Esophagus (tissue), 2 donors: ENCODE measurements at regions not wholly inside any gene's neighbourhood (a gene's known extent, or its start where the extent isn't known, plus 50 kb on each side); places are given as distances from the start of the nearest gene placed in this dataset.
"Not testable (repeated sequence)": the region's sequence is repeated elsewhere in the genome, so short reads cannot be mapped to it uniquely, and the experiment has no call there.

Experiments used
- H3K27ac ChIP-seq, 2 donors: one replicate each; pipeline ENCODE4 v1.5.1; 2013; ENCODE audit warnings: low read depth in 2 of 2, mild to moderate bottlenecking in 2 of 2, inconsistent platforms in 1 of 2, low read length in 1 of 2, moderate library complexity in 1 of 2
- H3K27me3 ChIP-seq, 2 donors: one replicate each; pipeline ENCODE4 v1.6.1; 2013; ENCODE audit warnings: low read length in 2 of 2, control low read depth in 1 of 2, mild to moderate bottlenecking in 1 of 2; ENCODE audit not compliant: insufficient read depth in 2 of 2, control insufficient read depth in 1 of 2
- H3K36me3 ChIP-seq, 2 donors: one replicate each; pipeline ENCODE4 v1.6.1; 2013; ENCODE audit warnings: low read length in 1 of 2; ENCODE audit not compliant: control insufficient read depth in 2 of 2, insufficient read depth in 2 of 2
- H3K4me1 ChIP-seq, 2 donors: one replicate each; pipeline ENCODE4 v1.6.1; 2013; ENCODE audit warnings: low read length in 1 of 2; ENCODE audit not compliant: control insufficient read depth in 2 of 2, insufficient read depth in 2 of 2
- H3K4me3 ChIP-seq, 2 donors: one replicate each; pipeline ENCODE4 v1.5.1; 2013; ENCODE audit warnings: low read length in 2 of 2, mild to moderate bottlenecking in 2 of 2, low read depth in 1 of 2, moderate library complexity in 1 of 2
- H3K9me3 ChIP-seq, 2 donors: one replicate each; pipeline ENCODE4 v1.6.1; 2013; ENCODE audit warnings: mild to moderate bottlenecking in 2 of 2, low read depth in 1 of 2, low read length in 1 of 2, moderate library complexity in 1 of 2; ENCODE audit not compliant: control insufficient read depth in 2 of 2, insufficient read depth in 1 of 2
- WGBS, 2 donors: extraction: QIAGEN DNeasy Blood & Tissue Kit; methylation state at CpG; one replicate each; pipeline ENCODE4 v1.1.7; 2013; 5-methylcytosine and 5-hydroxymethylcytosine counted together
- donor health status: healthy with polysubstance abuse.
- donor health status: Bipolar disorder and iron deficiency.

DNA sequence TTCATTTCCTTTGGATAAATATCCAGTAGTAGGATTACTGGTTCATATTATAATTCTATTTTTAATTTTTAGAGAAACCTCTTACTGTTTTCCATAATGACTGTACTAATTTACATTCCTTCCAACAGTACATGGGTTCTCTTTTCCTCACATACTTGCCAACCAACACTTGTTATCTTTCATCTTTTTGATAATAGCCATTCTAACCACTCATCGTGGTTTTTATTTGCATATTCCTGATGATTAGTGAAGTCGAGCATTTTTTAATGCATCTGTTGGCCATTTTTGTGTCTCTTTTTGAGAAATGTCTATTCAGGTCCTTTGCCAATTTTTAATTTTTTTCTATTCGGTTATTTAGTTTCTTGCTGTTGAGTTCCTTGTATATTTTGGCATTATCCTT, 457.7 kb upstream of the PDE3A start:
- H3K4me3 ChIP-seq: no peak overlapping the region
- H3K27ac ChIP-seq: no peak overlapping the region
- no peaks in the 10 kb centered on the region for H3K9me3 ChIP-seq
- H3K27me3 ChIP-seq: no peaks in the 10 kb centered on the region
- no peaks in the 10 kb centered on the region for H3K36me3 ChIP-seq
- no peaks in the 10 kb centered on the region for H3K4me1 ChIP-seq
- 73 to 76% methylated on average over 3 of the region's 3 CpGs for WGBS, 2 donors

- Histone ChIP-seq H3K36me3 (no peaks in the 10 kb centered on the region), H3K4me1 (no peaks in the 10 kb centered on the region), H3K4me3 (no peak overlapping the region), H3K27ac (no peak overlapping the region), H3K9me3 (no peaks in the 10 kb centered on the region), H3K27me3 (no peaks in the 10 kb centered on the region)
- WGBS, 2 donors: 70 to 74% methylated on average over 5 of the region's 5 CpGs
Measured at GRCh38 chr12:19912991-19913390, 455.3 kb upstream of the PDE3A start.

- no peaks in the 10 kb centered on the region for H3K36me3 ChIP-seq
- WGBS, 2 donors: 54 to 55% methylated on average over 3 of the region's 3 CpGs
- no peaks in the 10 kb centered on the region for H3K4me1 ChIP-seq
- no peak overlapping the region for H3K4me3 ChIP-seq
- no peaks in the 10 kb centered on the region for H3K9me3 ChIP-seq
- H3K27me3 ChIP-seq: no peaks in the 10 kb centered on the region
- no peak overlapping the region for H3K27ac ChIP-seq
Measured at GRCh38 chr12:19915392-19916195, 452.7 kb upstream of the PDE3A start.

DNA sequence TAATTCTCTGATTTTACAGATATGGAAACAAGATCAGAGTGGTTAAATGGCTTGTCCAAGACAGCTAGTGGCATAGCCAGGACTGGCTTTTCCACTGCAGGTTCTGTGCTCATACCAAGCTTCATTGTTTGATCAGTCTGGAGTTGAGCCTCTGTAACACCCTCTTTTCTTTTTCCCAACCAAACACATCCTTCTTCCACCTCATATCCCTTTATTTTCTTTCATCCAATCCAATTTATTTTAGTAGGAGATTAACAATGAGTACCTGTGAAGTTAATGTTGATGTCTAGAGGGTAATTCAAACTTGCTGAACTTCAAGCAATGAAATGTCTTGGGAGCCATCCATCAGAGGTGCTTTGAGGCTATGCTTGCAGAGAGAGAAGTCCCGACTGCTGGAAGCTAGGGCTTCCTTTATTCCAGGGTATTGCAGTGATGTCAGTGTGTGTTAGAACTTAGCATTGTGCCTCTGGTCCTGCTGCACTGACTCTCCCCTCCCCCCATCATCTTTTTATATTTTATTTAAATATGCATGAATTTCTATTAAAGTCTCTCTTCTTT, 452.1 kb upstream of the PDE3A start:
- 31 to 50% methylated on average over 1 of the region's 1 CpG for WGBS, 2 donors
- H3K27ac ChIP-seq: no peak overlapping the region
- H3K4me1 ChIP-seq: no peaks in the 10 kb centered on the region
- H3K36me3 ChIP-seq: no peaks in the 10 kb centered on the region
- H3K4me3 ChIP-seq: no peak overlapping the region
- H3K27me3 ChIP-seq: no peaks in the 10 kb centered on the region
- no peaks in the 10 kb centered on the region for H3K9me3 ChIP-seq

- no peaks in the 10 kb centered on the region for H3K9me3 ChIP-seq
- WGBS, 2 donors: 68 to 80% methylated on average over 3 of the region's 3 CpGs
- no peaks in the 10 kb centered on the region for H3K27me3 ChIP-seq
Measured at GRCh38 chr12:19916974-19917373, 451.4 kb upstream of the PDE3A start.

DNA sequence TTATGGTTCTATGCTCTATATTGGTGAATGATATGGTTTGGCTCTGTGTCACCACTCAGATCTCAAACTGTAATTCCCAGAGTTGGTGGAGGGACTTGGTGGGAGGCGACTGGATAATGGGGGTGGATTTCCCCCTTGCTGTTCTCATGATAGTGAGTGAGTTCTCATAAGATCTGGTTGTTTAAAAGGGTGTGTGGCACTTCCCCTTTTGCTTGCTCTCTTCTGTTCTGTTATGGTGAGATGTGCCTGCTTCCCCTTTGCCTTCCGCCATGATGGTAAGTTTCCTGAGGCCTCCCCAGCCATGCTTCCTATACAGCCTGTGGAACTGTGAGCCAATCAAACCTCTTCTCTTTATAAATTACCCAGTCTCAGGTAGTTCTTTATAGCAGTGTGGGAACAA, 446.6 kb upstream of the PDE3A start:
- H3K9me3 ChIP-seq, H3K4me3 ChIP-seq, H3K36me3 ChIP-seq, H3K4me1 ChIP-seq, H3K27me3 ChIP-seq, H3K27ac ChIP-seq: not testable (repeated sequence)
- 68 to 85% methylated on average over 2 of the region's 2 CpGs for WGBS, 2 donors

More at GRCh38 chr12:19916974-19917373, 451.4 kb upstream of the PDE3A start:
- no peaks in the 10 kb centered on the region for H3K36me3 ChIP-seq
- H3K4me1 ChIP-seq: no peaks in the 10 kb centered on the region
- no peak overlapping the region for H3K27ac ChIP-seq
- H3K4me3 ChIP-seq: no peak overlapping the region

- no peaks in the 10 kb centered on the region for H3K4me1 ChIP-seq
- H3K36me3 ChIP-seq: no peaks in the 10 kb centered on the region
- whole genome bisulfite sequencing, 2 donors: 60 to 77% methylated on average over 2 of the region's 2 CpGs
- H3K27me3 ChIP-seq: no peaks in the 10 kb centered on the region
- H3K9me3 ChIP-seq: no peaks in the 10 kb centered on the region
- no peak overlapping the region for H3K4me3 ChIP-seq
- no peak overlapping the region for H3K27ac ChIP-seq
Measured at GRCh38 chr12:19922717-19923116, 445.6 kb upstream of the PDE3A start.

GRCh38 chr12:19924360-19924759, 444.0 kb upstream of the PDE3A start:
- Histone ChIP-seq H3K4me3 (no peak overlapping the region), H3K4me1 (no peaks in the 10 kb centered on the region), H3K27me3 (no peaks in the 10 kb centered on the region), H3K9me3 (no peaks in the 10 kb centered on the region), H3K36me3 (no peaks in the 10 kb centered on the region), H3K27ac (no peak overlapping the region)

- no peaks in the 10 kb centered on the region for H3K4me1 ChIP-seq
- no peaks in the 10 kb centered on the region for H3K9me3 ChIP-seq
- no peaks in the 10 kb centered on the region for H3K36me3 ChIP-seq
- no peak overlapping the region for H3K27ac ChIP-seq
- H3K4me3 ChIP-seq: no peak overlapping the region
- WGBS, 2 donors: 95 to 96% methylated on average over 2 of the region's 2 CpGs
- H3K27me3 ChIP-seq: no peaks in the 10 kb centered on the region
Measured at GRCh38 chr12:19925841-19926240, 442.5 kb upstream of the PDE3A start.

- no peaks in the 10 kb centered on the region for H3K9me3 ChIP-seq
- WGBS, 2 donors: 77 to 78% methylated on average over 1 of the region's 1 CpG
- no peaks in the 10 kb centered on the region for H3K36me3 ChIP-seq
- no peaks in the 10 kb centered on the region for H3K27me3 ChIP-seq
- H3K4me3 ChIP-seq: no peak overlapping the region
- no peak overlapping the region for H3K27ac ChIP-seq
- no peaks in the 10 kb centered on the region for H3K4me1 ChIP-seq
Measured at GRCh38 chr12:19926266-19926665, 442.1 kb upstream of the PDE3A start.
